ENCODE measurements at regions not wholly inside any gene's neighbourhood (a gene's known extent, or its start where the extent isn't known, plus 50 kb on each side); places are given as distances from the start of the nearest gene placed in this dataset.

DNA sequence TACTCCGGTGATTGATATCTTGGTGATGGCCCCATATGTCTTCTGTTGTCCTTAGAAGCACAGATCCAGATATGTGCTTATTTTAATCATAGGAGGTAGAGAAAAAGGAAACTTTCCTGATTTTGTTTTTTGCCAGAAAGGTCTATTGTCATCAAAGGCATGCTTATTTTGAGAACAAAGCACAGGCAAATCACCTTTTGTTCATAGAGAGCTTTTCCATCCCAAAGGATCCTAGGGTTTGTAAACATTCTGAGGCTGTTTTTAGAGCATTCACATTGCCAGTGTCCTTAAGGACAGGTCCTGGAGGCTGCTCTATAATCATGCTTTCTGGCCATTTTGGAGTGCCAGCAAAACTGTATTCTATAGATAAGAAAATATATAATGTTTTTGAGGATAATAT, 148.5 kb upstream of the SEL1L start:
- CTCF ChIA-PET: no interaction called here

DNA sequence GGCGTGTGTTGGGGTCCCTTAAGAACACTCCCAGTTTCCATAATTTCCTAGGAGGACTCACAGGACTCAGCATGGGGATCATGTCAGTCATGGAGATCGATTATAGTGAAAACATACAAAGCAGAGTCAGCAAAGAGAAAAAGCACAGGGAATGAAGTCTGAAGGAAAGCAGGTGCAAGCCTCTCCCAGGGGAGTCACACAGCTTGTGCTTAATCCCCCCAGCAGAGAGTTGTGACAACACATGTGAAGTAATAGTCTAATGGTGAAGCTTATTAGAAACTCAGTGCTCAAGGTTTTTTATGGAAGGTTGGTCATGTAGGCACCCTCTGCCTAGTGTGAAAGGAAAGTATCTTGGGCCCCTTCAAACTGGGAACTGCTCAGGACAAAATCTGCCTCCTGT, 149.0 kb upstream of the SEL1L start:
- DNase-seq (ENCODE audit: low read depth in 1 of 2, low spot score in 1 of 2) (no peak), ATAC-seq (no peak), FAIRE-seq (no peak)
- H3K4me3 ChIP-seq: no peak overlapping the region
- WGBS (ENCODE audit: missing lambda C conversion rate): 0% methylated on average over 2 of the region's 2 CpGs
- CTCF ChIA-PET: no interaction called here
- no peak overlapping the region for H3K27ac ChIP-seq
- no peaks in the 10 kb centered on the region for H3K4me1 ChIP-seq
- H3K9me3 ChIP-seq: no peaks in the 10 kb centered on the region
- no peak overlapping the region for H3K4me2 ChIP-seq
- POLR2A ChIA-PET: no interaction called here
- TF ChIP-seq PHF8 (IDR thresholded peaks at IDR 0.05; ENCODE audit: borderline replicate concordance, low read depth) (no peak), ATOH8 (CRISPR knock-in tag; IDR thresholded peaks at IDR 0.05; ENCODE audit: low read depth) (no peak)

More for the DNA sequence above, 148.5 kb upstream of the SEL1L start:
- DNase-seq (ENCODE audit: low read depth in 1 of 2, low spot score in 1 of 2): no peak
- POLR2A ChIA-PET: no interaction called here
- Histone ChIP-seq H3K4me3 (no peak overlapping the region), H3K27ac (no peak overlapping the region), H3K4me2 (no peak overlapping the region), H3K9me3 (no peaks in the 10 kb centered on the region), H3K4me1 (no peaks in the 10 kb centered on the region)
- WGBS (ENCODE audit: missing lambda C conversion rate): 9% methylated on average over 1 of the region's 1 CpG
- no peak for ATAC-seq
- no peak for FAIRE-seq
- no peak for TF ChIP-seq CHD2 (IDR thresholded peaks at IDR 0.05; ENCODE audit: low read length, partially characterized antibody)
- TF ChIP-seq RFX5 (IDR thresholded peaks at IDR 0.05): no peak
- TF ChIP-seq, protein P1, sequence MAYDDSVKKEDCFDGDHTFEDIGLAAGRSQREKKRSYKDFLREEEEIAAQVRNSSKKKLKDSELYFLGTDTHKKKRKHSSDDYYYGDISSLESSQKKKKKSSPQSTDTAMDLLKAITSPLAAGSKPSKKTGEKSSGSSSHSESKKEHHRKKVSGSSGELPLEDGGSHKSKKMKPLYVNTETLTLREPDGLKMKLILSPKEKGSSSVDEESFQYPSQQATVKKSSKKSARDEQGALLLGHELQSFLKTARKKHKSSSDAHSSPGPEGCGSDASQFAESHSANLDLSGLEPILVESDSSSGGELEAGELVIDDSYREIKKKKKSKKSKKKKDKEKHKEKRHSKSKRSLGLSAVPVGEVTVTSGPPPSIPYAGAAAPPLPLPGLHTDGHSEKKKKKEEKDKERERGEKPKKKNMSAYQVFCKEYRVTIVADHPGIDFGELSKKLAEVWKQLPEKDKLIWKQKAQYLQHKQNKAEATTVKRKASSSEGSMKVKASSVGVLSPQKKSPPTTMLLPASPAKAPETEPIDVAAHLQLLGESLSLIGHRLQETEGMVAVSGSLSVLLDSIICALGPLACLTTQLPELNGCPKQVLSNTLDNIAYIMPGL (CRISPR knock-in tag; IDR thresholded peaks at IDR 0.05; ENCODE audit: borderline replicate concordance): no peak
- TF ChIP-seq, protein P2, sequence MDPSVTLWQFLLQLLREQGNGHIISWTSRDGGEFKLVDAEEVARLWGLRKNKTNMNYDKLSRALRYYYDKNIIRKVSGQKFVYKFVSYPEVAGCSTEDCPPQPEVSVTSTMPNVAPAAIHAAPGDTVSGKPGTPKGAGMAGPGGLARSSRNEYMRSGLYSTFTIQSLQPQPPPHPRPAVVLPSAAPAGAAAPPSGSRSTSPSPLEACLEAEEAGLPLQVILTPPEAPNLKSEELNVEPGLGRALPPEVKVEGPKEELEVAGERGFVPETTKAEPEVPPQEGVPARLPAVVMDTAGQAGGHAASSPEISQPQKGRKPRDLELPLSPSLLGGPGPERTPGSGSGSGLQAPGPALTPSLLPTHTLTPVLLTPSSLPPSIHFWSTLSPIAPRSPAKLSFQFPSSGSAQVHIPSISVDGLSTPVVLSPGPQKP (IDR thresholded peaks at IDR 0.05; ENCODE audit: low read depth, low read length): no peak
- no peak for TF ChIP-seq MAZ (IDR thresholded peaks at IDR 0.05; ENCODE audit: borderline replicate concordance, low read depth, low read length)
- TF ChIP-seq, protein P3, sequence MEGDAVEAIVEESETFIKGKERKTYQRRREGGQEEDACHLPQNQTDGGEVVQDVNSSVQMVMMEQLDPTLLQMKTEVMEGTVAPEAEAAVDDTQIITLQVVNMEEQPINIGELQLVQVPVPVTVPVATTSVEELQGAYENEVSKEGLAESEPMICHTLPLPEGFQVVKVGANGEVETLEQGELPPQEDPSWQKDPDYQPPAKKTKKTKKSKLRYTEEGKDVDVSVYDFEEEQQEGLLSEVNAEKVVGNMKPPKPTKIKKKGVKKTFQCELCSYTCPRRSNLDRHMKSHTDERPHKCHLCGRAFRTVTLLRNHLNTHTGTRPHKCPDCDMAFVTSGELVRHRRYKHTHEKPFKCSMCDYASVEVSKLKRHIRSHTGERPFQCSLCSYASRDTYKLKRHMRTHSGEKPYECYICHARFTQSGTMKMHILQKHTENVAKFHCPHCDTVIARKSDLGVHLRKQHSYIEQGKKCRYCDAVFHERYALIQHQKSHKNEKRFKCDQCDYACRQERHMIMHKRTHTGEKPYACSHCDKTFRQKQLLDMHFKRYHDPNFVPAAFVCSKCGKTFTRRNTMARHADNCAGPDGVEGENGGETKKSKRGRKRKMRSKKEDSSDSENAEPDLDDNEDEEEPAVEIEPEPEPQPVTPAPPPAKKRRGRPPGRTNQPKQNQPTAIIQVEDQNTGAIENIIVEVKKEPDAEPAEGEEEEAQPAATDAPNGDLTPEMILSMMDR (IDR thresholded peaks at IDR 0.05): no peak
- TF ChIP-seq NPAS2 (CRISPR knock-in tag; IDR thresholded peaks at IDR 0.05; ENCODE audit: borderline replicate concordance): no peak
- no peak for TF ChIP-seq POLR2A (IDR thresholded peaks at IDR 0.05; ENCODE audit: low read length)
- TF ChIP-seq HOXB13 (CRISPR knock-in tag; IDR thresholded peaks at IDR 0.05; ENCODE audit: low read depth): no peak
- TF ChIP-seq CHD4 (IDR thresholded peaks at IDR 0.05; ENCODE audit: borderline replicate concordance): no peak
- no peak for TF ChIP-seq ZNF302 (CRISPR knock-in tag; IDR thresholded peaks at IDR 0.05)
- no peak for TF ChIP-seq ZSCAN20 (CRISPR knock-in tag; IDR thresholded peaks at IDR 0.05)
- TF ChIP-seq FOXS1 (CRISPR knock-in tag; IDR thresholded peaks at IDR 0.05): no peak

DNA sequence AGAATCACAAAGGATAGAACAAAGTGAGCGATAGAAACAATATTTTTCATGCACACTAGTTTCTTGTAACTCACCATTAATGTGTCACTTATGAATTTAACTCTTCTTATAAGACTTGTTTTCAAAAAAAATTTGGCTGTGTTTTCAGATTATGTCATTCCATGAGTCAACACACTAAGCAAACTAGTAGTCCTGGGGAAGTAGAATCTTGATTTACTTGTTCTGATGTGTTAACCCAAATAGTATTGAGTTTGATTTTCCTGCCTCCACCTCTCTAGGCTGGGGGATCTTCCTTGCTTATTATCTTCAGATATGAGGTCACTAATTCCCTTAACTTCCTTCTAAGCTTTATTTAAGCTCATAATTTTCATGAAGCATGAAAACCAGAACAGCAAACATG, 151.0 kb upstream of the SEL1L start:
- ChIA-PET POLR2A (no interaction called here), CTCF (interaction anchor here (1.0 kb wide), 1 partner anchor 10 kb away, joined by 3 read pairs; no protein-coding TSS in a partner anchor)
- no peak for FAIRE-seq
- Histone ChIP-seq H3K9me3 (no peaks in the 10 kb centered on the region), H3K27ac (no peak overlapping the region), H3K4me3 (no peak overlapping the region), H3K4me2 (no peak overlapping the region), H3K4me1 (no peaks in the 10 kb centered on the region)
- WGBS (ENCODE audit: missing lambda C conversion rate): 2% methylated on average over 1 of the region's 1 CpG
- DNase-seq (ENCODE audit: low read depth in 1 of 2, low spot score in 1 of 2): no peak
- ATAC-seq: no peak
- TF ChIP-seq RAD21 (conservative IDR thresholded peaks at IDR 0.05 in 1 of 2, IDR thresholded peaks at IDR 0.05 in 1 of 2): no peak
- no peak for TF ChIP-seq MYC (IDR thresholded peaks at IDR 0.05; ENCODE audit: borderline replicate concordance, low read length)
- TF ChIP-seq RFX5 (IDR thresholded peaks at IDR 0.05): no peak
- no peak for TF ChIP-seq FOSL2 (IDR thresholded peaks at IDR 0.05)
- TF ChIP-seq FOSL2 (CRISPR knock-in tag; IDR thresholded peaks at IDR 0.05): no peak
- no peak for TF ChIP-seq CBX2 (IDR thresholded peaks at IDR 0.05; ENCODE audit: borderline replicate concordance, low read depth)
- no peak for TF ChIP-seq MAZ (IDR thresholded peaks at IDR 0.05; ENCODE audit: borderline replicate concordance, low read depth, low read length)
- no peak for TF ChIP-seq ESRRA (IDR thresholded peaks at IDR 0.05; ENCODE audit: borderline replicate concordance, low read length)
- TF ChIP-seq KDM1A (IDR thresholded peaks at IDR 0.05; ENCODE audit: low read depth): no peak
- no peak for TF ChIP-seq CHD4 (IDR thresholded peaks at IDR 0.05; ENCODE audit: borderline replicate concordance)
- no peak for TF ChIP-seq NR3C1 (IDR thresholded peaks at IDR 0.05)
- no peak for TF ChIP-seq NFE2L2 (conservative IDR thresholded peaks at IDR 0.05; ENCODE audit: low read length)
- TF ChIP-seq BHLHE40 (IDR thresholded peaks at IDR 0.05; ENCODE audit: low read depth, low read length): no peak
- no peak for TF ChIP-seq EHF (CRISPR knock-in tag; IDR thresholded peaks at IDR 0.05)
- no peak for TF ChIP-seq CBX8 (IDR thresholded peaks at IDR 0.05)
- TF ChIP-seq KDM5A (IDR thresholded peaks at IDR 0.05): no peak
- no peak for TF ChIP-seq PBX3 (IDR thresholded peaks at IDR 0.05)
